HG03457 (cell line): ENCODE measurements at regions not wholly inside any gene's neighbourhood (a gene's known extent, or its start where the extent isn't known, plus 50 kb on each side); places are given as distances from the start of the nearest gene placed in this dataset.
A peak's percentile ranks its signal among the peaks of the same experiment; 100 is the strongest.

ENCODE experiments used
- ATAC-seq: cut with Tn5 transposase; IDR thresholded peaks from one replicate; pipeline ENCODE4 v1.9.1; 2021; ENCODE audit warnings: moderate number of reproducible peaks; ENCODE audit not compliant: unreplicated experiment

- ATAC-seq, result no peak
Observed at GRCh38 chr2:163462993-163463392, 272.8 kb downstream of the FIGN start.

DNA sequence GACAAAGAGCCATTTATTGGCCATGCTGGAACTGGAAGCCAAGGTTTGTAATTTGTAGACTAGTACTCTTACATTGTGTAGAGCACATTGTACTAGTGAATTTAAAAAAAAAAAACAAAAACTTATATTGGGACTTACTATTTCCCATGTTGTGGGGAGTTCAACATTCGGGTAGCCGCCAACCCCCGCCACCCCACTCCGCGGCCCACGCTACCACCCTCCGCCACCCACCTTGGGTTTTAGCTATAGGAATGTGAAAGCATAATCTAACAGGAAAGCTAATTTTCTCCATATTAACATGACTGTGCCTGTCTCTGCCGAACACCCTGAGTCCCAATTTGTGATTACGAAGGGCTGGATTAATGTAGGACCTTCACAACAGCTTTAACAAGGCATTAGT is 275.8 kb downstream of the FIGN start:
- ATAC-seq, result no peak

GRCh38 chr2:163456953-163457743 is 278.7 kb downstream of the FIGN start:
- ATAC-seq, result no peak

GRCh38 chr2:163455815-163456214 is 280.0 kb downstream of the FIGN start:
- ATAC-seq, result peak; percentile 94

DNA sequence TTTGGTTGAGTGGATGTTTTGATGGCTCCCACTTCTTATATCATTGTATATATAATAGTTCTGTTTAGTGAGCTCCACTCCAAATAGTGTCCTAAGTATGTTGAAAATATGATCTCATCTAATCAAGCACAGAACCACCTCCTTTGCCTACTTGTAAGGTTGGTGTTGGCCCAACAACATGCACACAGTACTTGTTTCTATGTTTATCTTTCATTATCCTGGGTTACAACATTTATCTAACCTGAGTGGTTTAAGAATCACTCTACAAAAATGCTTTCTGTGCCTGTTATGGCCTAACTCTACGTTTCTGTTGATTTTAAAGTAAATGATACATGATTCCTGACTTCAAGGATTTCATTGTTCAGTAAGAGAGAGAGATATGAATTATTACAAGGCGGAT is 281.9 kb downstream of the FIGN start:
- no peak for ATAC-seq

DNA sequence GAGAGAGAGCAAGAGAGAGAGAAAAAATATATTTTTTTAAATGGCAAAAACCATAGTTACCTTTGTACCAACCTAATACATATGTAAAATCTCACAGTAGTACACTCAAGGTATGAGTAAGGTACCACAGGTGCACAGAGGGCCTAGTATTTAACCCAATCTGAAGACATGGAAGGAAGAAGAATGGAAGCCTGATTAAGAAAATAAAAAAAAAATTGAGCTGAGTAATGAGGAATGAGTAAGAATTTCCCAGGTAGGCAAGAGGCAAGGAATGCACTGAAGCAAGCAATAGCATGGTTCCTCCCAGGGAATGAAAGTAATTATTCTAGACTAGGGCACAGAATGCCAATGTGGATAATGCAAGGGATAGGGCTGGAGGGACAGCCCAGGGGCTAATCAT is 294.2 kb downstream of the FIGN start:
- no peak for ATAC-seq

DNA sequence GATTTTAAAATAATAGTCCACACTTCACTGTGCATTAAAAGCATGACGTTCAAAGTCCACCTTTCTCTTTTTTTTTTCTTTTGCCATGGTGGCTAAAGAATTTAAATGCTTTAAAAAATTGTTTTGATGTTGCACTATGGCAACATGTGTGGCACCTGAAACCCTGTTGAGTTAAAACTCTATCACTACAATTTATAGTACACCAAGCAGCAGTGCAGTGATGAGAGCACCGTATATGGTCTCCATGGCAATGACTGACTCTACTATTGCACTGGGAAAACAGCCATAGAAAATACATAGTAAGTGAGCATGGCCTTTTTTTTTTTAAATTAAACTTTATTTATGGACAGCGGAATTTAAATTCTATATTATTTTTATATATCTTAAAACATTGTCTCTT is 298.8 kb downstream of the FIGN start:
- ATAC-seq, result no peak

- ATAC-seq, result no peak
Observed at GRCh38 chr2:163428187-163428586, 307.6 kb downstream of the FIGN start.

- ATAC-seq, result no peak
Observed at GRCh38 chr2:163420604-163421003, 315.2 kb downstream of the FIGN start.

GRCh38 chr2:163419000-163419830 is 316.6 kb downstream of the FIGN start:
- ATAC-seq, result no peak

DNA sequence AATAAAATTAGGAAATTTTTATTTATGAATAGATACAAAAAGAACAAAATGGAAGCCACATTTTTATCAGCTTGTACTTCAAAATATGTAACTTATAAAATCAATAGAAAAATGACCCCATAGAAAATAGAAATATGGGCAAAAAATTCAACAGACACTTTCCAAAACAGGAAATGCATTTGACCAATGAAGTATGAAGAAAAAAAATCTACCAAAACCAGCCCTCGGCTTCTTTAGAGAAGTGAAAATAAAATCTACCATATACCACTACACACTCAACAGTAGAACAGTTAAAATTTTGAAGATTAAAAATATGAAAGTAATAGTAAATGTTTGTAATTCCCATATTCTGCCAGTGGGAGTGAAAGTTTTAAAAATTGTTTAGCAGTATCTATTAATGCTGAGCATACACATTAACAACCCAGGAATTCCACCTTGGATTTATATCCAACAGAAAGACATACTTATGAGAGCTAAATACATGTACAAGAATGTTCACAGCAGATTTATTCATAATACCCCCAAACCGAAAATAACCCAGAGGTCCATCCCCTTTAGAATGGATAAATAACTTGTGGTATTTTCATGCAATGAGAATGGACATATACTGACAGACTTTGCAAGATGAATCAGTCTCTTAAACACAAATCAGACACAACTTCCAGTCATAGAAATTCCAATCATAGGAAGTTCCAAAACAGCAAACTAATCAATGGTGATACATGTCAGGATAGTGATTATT is 318.0 kb downstream of the FIGN start:
- peak; percentile 89 for ATAC-seq

DNA sequence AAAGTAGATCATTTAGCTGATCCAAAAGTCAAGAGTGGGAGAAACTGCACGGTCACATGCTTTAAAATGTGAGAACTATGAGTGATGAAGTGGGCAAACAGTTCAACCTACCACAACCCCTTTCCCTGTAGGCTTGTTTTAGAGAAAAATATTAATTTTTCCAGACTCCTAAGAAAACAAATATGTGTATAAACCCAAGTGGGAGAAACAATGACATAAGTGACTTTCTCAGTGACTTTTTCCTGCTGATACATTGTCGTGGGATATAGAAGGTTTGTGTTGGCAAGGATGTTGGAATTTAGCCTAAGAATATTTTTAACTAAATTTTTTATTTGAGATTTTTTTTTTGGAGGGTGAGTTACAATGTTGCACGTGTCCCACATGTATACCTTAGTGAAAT is 321.7 kb downstream of the FIGN start:
- ATAC-seq, result no peak

DNA sequence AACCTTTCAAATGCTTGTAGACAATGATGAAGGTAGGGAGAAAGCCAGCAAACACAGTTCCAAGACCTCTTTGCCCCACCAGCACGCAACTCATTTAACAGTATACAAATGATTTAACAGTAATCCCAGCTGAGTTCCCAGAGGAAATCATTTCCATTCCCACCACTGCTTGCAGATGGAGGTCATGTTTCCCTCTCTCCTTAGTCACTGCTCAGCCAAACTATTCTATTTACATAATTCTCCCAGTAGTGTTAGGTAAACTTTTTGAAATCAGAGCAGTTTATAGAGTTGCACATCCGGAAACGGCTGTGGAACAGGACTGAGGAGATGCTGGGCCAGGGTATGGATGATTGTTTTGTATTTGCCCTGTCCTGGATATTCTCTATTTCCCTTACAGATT is 328.5 kb downstream of the FIGN start:
- ATAC-seq, result no peak

- no peak for ATAC-seq
Observed at GRCh38 chr2:163405298-163405697, 330.5 kb downstream of the FIGN start.

DNA sequence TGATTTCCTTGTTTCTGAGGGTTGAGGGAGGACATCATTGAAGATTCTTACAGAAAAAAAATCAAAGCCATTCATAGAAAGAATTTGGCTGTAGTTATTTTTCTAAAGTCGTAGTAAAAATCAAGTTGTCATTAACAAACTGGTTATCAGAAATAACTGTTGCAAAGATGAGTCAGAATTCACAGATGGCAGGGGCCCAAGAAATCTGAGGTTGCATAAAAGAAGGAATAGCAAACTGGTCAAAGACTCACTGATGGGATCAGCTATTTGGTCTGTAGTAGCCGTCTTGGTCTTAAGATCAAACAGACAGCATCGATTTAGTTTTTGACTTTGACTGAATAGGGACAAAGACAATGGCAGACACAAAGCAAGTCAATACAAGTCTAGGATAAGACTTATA is 334.3 kb downstream of the FIGN start:
- ATAC-seq, result no peak

GRCh38 chr2:163397451-163397850 is 338.4 kb downstream of the FIGN start:
- no peak for ATAC-seq

DNA sequence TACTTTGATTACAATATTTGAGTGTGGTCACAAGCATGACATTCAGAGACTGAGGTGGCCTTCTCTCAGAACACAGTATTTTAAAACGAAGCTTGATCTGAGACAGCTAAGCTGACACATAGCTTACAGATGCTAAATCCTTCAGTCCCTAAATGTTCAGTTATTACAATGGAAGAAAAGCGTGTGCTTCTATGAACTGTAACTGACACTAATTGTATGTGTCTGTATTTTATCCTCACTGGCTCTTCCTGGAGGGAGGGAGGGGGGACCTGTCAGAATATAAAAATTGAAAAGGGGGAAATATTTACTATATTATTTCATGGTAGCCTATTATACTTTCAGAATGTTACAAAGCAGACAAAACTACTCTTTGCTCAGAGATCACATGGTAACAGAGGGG is 340.2 kb downstream of the FIGN start:
- ATAC-seq, result no peak

DNA sequence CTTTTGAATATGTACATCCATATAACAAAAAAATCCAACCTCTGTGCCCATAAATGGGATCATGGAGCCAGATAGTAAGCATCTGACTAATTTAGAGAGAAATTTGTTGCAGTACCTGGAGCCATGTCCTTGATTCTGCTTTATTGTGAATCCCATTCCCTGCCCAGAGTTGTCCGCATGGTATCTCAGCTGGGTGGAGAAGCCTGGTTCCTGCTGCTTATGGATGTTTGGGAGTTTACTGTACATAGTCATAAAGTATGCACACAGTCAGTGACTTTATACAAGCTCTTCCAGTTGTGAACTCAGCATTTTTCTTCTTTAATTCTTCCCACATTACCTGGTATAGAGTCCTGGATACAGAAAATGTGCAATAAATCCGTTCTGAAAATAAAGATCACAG is 346.0 kb downstream of the FIGN start:
- ATAC-seq, result no peak

DNA sequence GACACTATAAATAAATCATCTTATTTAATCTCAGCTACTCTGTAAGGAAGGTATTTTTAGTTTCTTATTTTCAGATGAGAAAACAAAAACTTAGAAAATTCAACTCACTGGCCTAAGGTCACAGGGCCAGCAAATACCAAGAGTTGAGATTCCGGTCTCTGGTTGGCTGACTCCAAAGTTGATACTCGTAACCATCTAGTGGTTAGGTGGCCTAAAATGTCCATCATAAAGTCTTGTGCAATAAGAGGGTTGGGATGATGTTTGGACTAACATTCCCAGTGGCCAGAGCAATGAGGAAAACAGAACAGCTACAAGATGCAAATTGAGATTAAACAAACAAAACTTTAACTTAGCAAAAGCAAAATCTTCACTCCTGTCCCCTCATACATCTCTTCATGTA is 360.3 kb downstream of the FIGN start:
- ATAC-seq, result no peak

GRCh38 chr2:163375070-163375469 is 360.7 kb downstream of the FIGN start:
- ATAC-seq, result no peak

DNA sequence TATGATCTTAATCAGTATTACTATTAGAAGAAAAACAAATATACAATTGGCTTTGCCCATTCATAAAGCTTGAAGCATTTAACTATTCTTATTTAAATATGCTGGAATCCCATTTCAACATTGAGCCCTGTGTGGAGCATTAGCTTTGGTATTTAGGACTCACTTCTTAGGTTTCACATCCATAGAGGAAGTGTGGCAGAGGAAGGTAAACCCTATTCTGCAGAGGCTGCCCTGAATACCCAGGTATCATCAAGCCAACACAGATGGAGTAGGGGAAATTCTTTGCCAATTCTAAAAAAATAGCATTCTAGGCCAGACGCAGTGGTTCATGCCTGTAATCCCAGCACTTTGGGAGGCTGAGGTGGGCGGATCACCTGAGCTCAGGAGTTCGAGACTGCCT is 361.5 kb downstream of the FIGN start:
- no peak for ATAC-seq

- ATAC-seq, result no peak
Observed at GRCh38 chr2:163373496-163373895, 362.3 kb downstream of the FIGN start.
